ENCODE measurements at regions not wholly inside any gene's neighbourhood (a gene's known extent, or its start where the extent isn't known, plus 50 kb on each side); places are given as distances from the start of the nearest gene placed in this dataset.
"Not testable (repeated sequence)": the region's sequence is repeated elsewhere in the genome, so short reads cannot be mapped to it uniquely, and the experiment has no call there.

DNA sequence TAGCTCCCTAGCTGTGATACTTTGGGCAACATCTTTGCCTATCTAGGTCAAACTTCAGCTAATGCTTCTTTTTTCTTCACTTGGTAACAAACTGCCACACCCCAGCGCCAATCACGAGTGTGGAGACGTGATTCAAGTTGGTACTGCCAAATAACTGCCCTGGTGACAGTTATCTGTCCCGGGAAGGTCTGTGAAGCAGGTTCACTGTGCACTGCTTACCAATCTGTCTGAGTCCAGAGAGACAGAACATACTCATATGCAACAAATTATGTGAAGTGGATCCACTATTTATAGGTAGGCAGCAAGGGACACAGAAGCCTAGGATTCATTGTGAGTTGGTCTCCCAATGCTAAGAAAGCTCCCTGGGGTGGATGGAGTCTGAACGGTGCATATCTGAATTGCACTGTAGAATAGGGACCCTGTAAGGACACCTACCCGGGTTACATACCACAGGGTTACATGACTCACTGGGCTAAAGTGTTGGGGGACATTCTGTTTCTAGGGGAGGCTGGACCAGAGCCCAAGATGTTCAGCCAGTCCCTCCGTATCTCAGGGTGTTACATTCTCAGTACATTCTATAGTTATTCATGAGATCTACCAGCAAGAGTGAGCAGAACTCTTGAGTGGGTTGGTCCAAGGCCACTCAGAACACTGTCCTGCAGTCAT is 95.4 kb upstream of the STC2 start:
- DNase-seq (ENCODE audit: low spot score) = no peak

DNA sequence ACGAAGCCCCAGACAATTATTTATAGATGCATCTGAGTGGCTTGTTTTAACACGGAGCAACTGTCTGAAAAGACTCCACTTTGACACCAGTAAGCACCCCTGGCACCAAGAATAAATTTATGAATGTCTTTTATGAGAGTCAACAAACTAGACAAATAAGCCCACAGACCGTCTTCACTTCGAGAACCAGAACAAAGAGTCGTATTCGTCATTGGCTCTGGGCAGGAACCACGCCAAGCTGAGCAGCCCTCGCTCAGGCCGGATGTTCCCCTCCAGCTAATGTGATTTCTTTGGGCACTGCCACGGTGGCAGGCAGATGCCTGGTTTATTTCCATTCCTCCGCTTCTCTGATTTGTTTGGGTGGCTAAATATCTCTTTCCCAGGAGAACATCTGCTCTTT is 91.9 kb upstream of the STC2 start:
- peak; percentile 48 for DNase-seq (ENCODE audit: low spot score)

DNA sequence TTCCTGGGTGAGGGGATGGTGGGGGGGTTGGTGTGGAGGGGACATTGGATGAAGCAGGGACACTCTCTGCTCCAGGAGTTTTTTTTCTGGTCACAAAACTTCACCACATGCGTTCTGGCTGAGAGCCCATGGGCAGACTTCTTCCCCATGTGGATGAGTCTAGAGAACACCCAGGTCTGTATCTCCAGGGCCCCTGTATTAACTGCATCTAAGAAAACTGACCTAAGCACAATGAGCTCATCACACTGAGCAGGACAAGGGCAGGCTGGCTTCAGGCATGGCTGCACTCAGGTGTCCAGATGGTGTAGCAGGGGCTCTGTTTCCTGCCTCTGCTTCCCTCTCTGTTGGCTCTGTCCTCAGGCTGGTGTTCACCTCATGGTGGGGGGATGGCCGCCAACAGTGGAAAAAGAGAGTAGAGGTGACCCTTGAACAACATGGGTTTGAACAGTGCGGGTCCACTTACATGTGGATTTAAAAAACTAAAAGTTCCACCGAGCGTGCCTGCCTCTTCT is 85.3 kb upstream of the STC2 start:
- DNase-seq (ENCODE audit: low spot score) = no peak

DNA sequence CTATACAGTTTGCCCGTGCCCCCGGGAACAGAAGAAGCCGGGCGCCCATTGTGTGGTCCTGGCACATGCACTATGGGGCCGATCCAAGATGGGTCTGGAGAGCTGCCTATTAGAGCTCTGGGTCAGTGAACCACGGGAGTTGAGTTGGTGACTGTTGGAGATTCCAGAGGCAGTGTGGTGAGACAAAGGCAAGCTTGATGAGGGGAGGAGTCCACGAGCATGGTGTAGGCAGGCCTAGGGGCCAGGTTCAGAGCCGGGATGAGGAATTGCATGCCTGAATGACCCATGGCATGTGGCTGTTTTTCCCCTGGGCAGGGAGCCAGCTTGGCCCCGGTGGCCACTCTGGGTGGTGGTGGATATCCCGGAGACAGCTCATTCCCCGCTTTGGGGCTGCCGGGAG is 84.4 kb upstream of the STC2 start:
- no peak for DNase-seq (ENCODE audit: low spot score)

DNA sequence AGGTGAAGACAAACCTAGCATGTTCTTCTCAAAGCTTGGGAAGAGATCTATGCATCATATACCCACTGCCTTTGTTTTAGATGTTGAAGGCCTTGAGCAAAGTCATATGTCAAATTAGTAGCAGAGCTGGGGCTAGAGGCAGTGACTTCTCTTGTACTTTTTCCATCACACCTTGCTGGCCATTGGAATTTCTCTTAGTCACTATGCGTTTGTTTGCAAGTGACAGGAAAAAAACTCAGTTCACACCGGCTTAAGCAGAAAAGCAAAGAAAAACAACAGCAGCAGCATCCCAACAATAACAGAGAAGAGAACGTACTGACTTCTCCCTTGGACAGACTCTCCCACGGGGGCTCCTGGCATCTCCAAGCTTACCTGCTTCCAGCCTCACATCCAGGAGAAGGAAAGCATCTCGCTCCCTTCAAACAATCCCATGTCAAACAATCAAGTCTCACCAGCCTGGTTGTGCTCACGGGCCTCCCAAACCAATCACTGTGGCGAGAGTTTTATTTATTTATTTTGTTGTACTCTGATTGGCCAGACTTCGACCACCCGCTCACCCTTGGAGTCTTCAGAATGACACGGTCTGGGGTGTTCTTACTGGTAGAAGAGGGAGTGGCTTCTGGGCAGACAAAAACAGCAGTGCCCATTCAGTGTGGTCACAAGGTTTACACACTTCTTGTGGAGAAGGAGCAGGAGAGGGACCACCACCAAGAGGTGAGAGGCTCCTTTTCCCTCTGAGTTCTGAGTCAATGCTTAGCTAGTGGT is 83.8 kb upstream of the STC2 start:
- no peak for DNase-seq (ENCODE audit: low spot score)

DNA sequence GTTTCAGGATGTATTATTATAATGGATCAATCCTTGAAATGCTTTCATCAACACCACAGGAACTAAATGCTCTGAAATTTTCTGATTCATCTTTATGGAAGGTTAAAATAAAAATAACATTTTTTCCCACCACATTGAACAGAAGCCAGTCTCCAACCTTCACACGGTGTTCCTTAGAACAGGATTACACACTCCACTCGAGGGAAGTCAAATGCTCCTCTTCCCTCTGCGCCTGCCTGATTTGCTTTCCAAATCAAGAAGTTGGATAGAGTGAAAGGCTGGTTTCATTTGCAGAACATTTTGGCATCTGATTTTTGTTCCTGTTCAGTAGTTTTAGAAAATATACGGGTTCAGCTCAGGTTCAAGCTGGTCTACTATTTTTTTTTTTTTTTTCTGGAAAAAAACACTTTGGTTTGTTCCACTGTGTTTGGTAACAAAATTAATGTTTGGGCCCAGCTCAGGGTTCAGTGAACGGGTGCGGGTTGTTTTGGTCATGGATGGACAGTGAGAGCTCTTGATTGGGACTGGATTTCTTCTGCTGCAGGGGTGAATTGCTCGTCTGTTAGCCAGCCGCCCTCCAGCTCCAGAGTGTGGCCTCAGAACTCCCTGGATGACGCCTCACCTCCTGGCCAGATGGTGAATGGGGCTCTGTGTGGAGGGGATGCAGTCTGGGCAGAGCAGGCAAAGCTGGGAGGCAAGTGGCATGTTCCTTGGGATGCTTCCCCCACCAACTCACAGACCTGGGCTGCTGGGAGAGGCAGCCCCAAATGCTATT is 82.4 kb upstream of the STC2 start:
- DNase-seq (ENCODE audit: low spot score) = no peak

DNA sequence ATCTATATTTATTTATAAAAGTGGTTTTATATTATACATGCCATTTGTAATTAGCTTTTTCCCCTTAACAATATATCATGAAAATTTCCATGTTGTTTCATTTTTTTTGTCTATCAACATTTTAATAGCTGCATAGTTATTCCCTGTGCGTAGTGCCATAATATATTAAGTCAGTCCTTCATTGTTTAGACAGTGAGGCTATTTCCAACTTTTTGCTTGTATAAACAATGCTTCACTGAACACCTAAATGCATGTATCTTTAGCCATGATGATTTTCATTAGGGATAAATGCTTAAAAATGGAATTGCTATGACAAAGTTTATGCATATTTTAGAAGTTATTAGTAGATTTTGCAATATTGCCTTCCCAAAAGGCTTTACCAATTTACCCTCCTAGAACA is 80.7 kb upstream of the STC2 start:
- DNase-seq (ENCODE audit: low spot score) = no peak

DNA sequence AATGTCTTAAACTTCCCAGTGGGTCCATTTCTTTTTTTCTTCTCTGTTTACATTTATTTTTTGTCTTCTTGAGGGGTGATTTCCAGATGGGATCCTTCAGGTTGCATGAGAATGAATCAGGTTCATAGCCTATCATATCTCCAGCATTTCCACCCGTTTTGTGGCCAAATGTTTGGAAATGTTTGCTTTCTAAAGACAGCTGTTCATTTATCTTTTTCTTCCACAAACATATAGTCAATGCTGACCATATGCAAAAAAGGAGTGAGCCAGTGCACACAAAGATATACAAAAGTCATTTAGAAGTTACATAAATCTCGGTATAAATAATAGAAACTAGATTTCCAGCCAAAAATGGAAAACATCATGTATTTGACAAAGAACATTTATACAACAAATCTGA is 71.6 kb upstream of the STC2 start:
- no peak for DNase-seq (ENCODE audit: low spot score)

DNA sequence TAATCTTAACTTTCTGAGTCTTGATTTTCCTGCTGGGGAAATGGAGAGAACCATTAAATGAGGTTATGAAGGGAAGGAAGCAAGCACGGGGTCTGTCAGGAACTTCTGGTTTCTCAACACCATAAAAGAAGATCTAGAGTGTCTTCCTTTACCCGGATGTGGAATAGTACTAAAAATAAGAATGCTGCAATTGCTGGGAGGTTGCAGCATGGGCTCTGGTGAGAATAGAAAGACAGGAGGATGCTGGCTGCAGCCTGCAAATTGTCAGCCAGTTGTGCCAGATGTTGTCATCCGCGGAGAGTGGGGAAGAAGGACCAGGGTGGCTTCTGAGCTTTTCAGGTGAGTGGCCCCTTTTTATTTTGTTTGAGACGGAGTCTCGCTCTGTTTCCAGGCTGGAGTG is 69.3 kb upstream of the STC2 start:
- DNase-seq (ENCODE audit: low spot score) = peak; percentile 32

DNA sequence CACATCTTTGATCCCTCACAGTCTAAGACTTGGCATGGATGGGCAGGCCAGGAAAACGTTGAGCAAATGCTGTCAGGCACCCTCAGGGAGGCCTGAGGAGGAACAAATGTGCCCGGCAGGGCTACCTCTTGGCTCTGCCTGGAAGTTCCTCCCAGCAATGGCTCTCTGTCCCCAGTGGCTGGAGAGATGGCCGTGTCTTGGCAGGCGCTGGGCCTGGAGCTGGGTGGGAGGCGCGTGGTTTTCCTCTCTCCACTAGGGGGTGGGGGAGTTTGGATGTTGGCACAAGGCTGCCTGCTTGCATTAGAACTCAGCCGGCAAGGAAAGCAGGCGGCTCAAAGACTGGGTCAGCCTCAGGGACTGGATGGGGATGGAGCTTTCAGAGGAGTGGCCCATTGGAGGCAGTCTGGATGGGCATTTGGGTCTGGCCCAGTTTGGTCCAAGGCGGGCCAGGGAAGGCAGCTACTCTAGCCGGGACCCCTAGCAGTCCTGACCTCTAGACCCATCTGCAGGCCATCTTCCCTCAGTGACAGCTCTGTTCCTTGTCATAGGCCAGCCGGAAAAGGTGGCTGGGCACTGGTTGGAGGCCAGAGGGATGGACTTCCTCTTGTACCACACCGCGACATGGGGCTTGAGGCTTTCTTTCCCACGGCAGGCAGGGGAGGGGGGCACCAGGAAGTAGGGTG is 68.2 kb upstream of the STC2 start:
- DNase-seq (ENCODE audit: low spot score) = peak; percentile 34

DNA sequence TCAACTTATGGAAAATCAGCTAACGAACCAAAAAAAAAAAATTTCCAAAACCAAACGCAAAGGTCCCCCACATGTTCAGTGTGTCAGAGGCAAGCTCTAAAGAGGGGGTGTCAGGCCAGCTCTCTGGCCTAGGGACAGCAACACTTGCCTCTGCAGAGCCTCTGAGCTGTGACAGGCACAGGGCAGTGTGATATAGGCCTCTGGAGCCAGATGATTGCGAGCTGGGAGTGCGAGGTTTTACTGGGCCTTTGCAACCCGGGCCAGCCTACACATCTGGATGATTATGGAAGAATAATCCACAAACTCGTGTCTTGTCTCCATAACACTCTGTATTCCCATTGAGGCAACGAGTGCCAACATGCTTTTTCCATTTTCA is 67.7 kb upstream of the STC2 start:
- DNase-seq (ENCODE audit: low spot score) = no peak

DNA sequence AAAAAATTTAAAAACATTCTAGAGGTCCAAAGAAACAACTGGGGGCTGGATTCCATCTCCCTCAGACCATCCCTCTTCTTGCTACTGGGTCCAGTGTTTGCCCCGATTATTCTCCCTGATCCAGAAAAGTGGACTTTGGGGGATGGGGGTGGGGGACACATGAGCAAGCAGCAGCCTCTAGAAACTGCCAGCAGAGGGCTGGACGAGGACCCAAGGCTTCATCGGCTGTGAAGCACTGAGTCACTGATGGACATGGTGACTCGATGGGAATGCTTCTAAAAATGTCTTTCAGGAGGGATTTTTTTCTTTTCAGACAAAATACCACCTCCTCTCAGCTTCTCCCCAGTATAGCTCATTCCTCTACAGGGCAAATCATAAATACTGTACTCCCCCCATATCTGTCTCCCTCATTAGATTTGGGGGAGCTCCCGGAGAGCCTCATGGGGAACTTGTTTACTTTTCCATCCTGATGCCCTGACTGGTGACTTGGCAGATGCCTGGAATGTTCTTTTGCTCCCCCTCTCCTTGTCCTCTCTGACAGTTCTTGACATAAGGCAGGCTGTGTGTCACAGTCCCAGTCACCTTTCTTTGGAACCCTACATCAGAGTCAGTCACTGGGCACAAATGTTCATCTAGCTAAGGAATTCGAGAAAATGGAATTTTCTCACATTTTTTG is 67.2 kb upstream of the STC2 start:
- DNase-seq (ENCODE audit: low spot score) = peak; percentile 77

DNA sequence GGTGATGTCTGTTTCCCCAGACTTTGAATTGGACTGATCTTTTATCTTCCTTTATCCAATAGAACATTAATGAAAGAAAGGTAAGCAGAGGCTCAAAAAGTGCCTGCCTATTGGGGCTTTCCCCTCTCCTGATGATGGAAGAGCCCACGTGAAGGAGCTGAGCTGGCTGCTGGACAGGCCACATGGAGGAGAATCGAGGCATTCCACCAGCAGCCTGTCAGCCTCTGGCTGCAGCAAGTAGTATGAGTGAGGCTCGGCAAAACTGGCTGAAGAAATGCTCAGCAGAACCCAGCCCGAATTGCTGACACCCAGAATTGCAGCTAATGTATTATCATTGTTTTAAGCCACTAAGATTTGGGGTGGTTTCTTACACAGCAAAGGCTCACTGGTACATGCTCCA is 66.5 kb upstream of the STC2 start:
- DNase-seq (ENCODE audit: low spot score) = peak; percentile 67

DNA sequence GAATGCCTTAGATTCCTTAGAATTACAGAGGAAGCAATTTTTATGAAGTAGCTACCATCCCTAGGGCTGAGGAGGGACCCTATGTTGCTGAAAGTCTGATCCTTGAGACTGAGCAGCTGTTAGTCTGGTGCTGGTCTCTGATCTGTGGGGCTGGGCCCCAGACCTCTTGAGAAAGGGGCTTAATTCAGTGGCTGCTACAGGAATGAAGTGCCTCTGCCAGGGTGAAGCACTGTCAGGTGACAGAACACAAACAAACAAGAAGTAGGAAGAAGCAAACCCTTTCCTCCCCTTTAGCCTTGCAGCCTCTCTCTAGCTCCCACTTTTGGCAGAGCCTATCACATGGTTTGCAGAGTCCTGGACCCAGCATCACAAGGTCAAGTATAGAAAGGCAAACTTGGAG is 64.0 kb upstream of the STC2 start:
- DNase-seq (ENCODE audit: low spot score) = no peak

DNA sequence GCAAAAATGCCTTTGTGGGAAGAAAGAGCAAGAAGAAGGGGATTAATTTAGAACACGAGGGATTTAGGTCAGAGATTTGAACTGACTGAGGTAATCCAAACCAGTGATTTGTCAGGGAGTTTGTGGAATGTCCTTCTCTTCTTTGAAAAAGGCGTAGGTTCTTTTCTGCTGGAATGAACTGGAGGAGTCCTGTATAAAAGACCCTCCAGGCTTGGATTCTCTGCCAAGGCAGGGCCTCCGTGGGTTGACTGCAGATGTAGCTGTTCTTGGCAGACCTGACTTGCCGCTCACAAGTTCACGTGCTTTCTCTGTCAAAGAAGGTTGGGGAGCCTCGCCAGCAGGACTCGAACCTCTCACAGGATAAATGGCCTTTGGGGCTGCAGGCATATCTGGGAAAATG is 62.8 kb upstream of the STC2 start:
- no peak for DNase-seq (ENCODE audit: low spot score)

DNA sequence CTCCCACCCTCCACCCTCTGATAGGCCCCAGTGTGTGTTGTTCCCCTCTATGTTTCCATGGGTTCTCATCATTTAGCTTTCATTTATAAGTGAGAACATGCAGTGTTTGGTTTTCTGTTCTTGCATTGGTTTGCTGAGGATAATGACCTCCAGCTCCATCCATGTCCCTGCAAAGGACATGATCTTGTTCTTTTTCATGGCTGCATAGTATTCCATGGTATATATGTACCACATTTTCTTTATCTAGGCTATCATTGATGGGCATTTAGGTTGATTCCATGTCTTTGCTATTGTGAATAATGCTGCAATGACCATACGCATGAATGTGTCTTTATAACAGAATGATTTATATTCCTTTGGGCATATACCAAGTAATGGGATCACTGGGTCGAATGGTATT is 59.1 kb upstream of the STC2 start:
- DNase-seq (ENCODE audit: low spot score) = not testable (repeated sequence)

DNA sequence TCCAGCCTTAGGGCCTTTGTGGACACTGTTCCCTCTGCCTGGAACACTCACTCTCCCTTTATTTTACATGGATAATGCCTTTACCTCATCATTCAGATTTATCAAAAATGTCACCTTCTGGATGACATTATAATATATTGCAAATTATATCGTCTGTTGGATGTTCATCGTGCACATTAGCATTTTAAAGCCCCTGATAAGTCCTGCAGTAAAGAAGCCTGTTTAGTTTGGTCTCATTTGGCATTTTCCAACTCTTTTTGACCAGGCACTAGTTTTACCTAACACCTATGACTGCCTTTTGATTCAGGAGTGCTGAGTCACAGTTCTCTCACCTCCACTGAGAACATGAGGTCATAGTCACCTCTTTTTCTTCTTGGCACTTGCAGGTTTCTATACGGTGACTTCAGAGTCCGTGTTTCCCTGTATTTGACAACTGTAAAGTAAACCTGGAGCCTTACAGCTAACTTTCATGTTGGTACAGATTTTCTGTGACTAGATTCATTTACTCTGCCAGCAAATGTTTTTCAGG is 57.7 kb upstream of the STC2 start:
- no peak for DNase-seq (ENCODE audit: low spot score)

DNA sequence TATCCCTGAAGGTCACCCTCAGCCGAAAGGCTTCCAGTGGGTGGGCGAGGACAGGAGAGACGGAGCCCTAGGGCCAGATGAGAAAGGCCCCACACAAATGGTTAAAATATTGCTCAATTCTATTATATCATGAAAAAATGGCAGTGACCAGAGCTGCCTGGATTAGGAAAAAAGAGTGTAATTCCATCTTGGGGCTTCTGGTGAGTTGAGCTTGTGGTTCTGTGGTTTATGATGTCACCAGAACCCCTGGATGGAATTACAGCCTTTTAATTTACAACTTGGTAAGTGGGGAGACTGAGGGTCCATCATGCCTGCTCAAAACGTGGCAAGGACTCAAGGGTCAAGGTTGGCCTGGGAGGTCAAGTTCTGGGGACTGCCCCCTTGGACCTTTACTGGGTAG is 55.5 kb upstream of the STC2 start:
- no peak for DNase-seq (ENCODE audit: low spot score)

DNA sequence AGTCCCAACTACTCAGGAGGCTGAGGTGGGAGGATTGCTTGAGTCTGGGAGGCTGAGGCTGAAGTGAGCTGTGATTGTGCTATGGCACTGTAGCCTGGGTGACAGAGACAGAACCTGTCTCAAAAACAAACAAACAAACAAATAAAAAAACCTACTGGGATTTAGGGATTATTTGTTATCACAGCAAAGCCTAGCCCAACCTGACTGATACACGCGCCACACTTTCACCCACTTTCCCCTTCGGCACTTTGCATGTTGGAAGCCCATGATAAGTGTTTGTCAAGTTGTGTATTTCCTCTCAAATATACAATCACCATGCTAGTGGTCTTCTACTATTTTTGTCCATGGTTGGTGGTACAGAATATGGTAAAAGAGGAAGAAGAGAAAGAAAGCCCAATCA is 50.5 kb upstream of the STC2 start:
- DNase-seq (ENCODE audit: low spot score) = no peak
